Left renal cortex interstitium (tissue), 4 donors: ENCODE measurements at regions not wholly inside any gene's neighbourhood (a gene's known extent, or its start where the extent isn't known, plus 50 kb on each side); places are given as distances from the start of the nearest gene placed in this dataset.
"Not testable (repeated sequence)": the region's sequence is repeated elsewhere in the genome, so short reads cannot be mapped to it uniquely, and the experiment has no call there.

Experiments used
- DNase-seq, 4 donors: peaks; one replicate each; pipeline ENCODE4 v3.0.0-alpha.2; 2013; ENCODE audit warnings: low read depth in 4 of 4, low spot score in 2 of 4, missing footprints in 1 of 4

GRCh38 chr2:4895371-4895770 is 796.8 kb upstream of the SOX11 start:
- peak in 1 of 4 donors; percentile 32 for DNase-seq

GRCh38 chr2:4898706-4899105 is 793.5 kb upstream of the SOX11 start:
- DNase-seq, result no peak

- no peak for DNase-seq
Observed at GRCh38 chr2:4900242-4900641, 791.9 kb upstream of the SOX11 start.

DNA sequence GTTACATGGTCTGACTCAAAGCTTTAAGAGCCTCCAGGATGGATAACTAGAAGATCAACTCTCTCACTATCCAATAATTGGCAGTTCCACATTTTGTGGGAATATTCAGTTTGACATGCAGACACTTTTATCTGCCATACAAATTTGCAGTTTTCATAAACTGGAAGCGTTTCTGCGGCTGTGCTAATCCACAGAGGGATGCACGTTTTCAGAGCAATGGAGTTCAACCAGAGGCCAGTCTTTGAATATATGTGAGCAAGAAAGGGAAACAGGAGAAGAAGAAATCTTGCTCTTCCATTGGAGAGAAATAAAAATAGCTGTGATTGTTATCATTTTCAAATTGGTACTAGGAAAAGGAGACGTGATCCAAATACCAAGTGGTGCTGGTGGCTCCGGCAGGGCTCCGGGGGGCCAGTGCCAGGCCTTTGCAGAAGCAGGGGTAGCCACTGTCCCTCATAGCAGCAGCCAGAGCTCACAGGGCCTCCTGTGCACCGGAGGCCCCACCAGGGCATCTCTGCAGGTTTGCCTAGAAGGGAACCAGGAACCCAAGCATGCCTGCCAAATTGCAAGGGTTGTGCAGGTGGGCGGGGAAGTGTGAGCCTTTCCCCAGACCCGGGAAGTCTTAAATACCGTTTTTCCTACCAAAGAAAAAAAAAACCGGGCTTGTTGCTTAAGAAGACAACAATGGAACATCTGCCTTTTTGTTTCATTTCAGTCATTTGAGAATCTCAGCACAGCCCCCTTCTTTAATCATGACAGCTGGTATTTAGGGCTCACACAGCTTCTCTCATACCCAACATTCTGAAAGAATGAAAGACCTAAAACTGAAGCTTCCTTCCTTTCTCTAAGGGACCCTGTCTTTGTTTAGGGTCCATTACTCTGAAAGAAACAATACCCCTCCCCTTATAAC is 791.1 kb upstream of the SOX11 start:
- DNase-seq, result no peak

- no peak for DNase-seq
Observed at GRCh38 chr2:4903656-4904348, 788.4 kb upstream of the SOX11 start.

DNA sequence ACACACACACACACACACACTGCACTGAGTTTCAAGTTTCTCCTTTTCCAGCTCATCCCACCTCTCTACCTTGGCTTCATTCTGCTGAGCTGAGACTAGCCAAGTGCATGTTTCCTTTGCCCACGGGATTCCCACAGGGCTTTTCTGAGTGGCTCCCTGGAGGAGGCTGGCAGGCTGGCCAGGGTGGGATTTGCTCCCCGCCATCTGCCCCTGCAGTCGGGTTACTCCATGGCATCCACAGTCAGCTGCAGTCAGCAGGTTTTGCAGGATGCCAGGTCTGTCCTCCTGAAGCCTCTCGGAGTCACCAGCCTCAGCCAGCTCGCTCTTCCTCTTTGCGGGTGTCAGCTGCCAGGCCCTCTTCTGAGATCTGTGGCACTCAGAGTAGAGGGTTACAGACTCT is 783.7 kb upstream of the SOX11 start:
- no peak for DNase-seq

GRCh38 chr2:4909346-4910009 is 782.7 kb upstream of the SOX11 start:
- no peak for DNase-seq

DNA sequence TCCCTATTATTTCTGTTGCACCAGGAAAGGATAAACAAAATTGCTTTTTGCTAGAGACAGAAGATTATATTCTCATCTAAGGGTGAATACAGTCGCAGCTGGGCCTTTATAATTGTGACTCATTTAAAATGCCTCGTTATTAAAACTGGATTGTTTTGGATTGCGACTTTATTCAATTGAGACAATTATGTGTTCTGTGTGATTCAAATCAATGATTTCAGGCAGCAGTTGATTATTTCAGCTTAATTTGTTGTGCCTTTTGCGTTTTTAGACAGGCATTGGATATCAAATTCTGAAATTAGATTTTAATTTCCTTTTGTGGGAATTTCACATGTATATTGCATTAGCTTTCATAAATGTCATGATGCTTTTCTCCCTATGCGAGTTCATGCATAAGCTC is 778.1 kb upstream of the SOX11 start:
- no peak for DNase-seq

DNA sequence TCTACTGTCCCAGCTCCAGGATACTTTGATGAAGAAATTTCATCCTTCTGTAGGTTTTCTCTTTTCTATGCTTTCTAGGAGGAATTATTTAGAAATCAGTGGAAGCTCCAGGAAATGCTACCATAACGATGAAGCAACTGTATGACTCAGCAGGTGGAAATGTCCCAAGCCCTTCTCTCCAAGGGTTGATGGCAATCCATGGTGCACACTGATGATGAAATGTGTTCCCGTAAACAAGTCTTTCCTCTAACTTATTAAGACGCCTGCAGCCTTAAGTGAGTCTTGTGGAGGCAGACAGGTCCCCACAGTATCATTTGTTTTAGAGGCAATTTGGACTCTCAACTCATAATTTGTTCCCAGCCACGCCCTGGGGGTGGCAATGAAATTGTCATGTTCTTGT is 777.6 kb upstream of the SOX11 start:
- DNase-seq, result no peak

DNA sequence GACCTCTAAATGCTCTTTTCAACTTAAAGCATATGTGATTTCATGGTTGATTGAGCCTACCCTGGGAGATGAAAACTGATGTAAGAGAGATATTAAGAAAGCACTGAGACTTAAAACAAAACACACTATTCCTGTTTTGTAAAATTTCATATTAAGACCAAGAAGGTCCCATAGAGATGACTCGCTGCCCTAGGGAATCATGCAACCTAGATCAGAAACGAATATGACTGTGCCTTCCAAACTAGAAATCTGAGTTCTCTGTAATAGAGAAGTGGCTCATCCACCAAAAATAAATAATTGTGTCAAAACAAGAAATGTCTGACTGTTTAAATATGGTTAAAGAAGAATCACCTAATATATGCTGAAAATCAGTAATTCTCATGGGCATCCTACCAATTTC is 776.8 kb upstream of the SOX11 start:
- DNase-seq, result no peak

GRCh38 chr2:4916094-4916493 is 776.1 kb upstream of the SOX11 start:
- DNase-seq, result no peak

DNA sequence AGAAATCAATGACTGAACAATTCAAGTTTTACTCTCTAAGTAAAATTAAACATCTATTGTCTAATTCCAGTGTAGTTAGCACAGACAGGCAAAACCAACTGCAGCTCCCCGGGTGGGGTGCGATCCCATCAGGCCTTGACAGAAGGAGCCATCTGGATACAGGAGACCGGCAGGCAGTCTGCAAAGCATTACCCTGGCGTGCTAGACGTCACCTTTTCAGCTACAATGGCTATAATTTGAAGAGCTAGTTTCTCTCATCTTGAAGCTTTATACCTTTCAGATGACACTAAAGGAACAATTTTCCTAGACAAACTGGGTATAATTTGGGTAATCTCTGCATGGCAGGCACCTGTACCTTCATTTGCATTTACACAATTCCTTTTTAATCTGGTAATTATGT is 761.5 kb upstream of the SOX11 start:
- DNase-seq, result no peak

GRCh38 chr2:4931721-4932365 is 760.3 kb upstream of the SOX11 start:
- DNase-seq, result no peak

DNA sequence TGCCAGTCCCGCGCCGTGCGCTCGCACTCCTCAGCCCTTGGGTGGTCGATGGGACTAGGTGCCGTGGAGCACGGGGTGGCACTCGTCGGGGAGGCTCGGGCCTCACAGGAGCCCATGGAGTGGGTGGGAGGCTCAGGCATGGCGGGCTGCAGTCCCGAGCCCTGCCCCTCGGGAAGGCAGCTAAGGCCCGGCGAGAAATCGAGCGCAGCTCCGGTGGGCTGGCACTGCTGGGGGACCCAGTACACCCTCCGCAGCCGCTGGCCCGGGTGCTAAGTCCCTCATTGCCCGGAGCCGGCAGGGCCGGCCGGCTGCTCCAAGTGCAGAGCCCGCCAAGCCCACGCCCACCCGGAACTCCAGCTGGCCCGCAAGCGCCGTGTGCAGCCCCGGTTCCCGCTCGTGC is 756.9 kb upstream of the SOX11 start:
- DNase-seq, result not testable (repeated sequence)

- DNase-seq, result peak in 2 of 4 donors; percentile 14 to 15
Observed at GRCh38 chr2:4937550-4937949, 754.6 kb upstream of the SOX11 start.

DNA sequence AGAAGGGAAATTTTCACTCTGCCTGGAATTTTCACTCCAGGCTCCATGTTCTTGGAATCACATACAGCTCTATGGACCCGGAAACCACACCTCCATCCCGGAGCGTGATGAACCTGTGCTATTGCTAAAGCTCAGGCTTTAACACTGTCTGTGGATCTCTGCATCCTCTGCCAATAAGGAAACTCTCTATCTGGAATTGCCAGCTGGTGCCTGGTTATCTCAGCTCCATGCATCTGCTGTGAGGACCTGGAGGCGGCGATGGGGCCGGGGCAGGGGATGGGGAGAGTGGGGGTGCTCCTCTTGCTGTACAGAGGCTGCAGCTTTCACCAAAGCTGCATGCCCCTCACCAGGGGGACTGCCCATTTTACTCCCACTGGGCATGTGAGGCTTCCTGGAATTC is 754.0 kb upstream of the SOX11 start:
- DNase-seq, result no peak

GRCh38 chr2:4942441-4942840 is 749.7 kb upstream of the SOX11 start:
- DNase-seq, result no peak

DNA sequence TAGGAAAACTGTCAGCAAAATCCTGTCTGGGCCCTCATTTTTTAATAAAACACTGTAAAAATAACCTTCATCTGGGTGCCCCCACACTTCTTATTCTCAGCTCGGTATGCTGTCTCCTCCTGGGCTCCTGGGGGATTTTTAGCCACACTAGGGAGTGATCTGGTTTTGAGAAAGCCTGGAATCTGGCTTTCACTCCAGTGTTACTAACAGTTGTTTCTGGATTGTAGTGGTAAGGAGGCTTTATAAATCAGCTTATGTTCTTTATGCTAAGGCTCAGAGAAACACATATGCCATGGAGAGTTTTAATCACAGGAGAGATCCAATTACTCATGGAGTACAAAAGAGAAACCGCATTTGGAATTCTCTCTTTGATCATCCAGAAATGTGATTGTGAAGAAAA is 744.3 kb upstream of the SOX11 start:
- DNase-seq, result no peak

GRCh38 chr2:4951368-4951767 is 740.8 kb upstream of the SOX11 start:
- no peak for DNase-seq

DNA sequence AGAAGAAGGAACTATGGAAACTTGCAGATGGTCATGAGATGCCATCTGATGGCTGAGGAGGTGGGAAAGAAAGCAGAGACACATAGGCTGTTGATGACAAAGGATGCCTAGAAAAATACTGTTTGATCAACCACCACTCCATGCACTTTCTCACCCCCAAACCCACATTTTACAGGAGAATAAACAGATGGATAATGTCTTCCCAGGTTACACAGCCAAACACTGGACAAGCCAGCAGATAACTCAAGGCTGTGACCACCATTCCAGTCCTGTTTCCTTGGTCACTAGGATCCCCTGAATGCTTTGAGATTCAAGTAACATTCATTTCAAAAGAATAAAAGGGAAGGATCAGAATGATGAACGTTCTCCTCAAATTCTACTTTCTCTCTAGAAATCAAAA is 733.0 kb upstream of the SOX11 start:
- DNase-seq, result no peak

- no peak for DNase-seq
Observed at GRCh38 chr2:4962419-4962818, 729.8 kb upstream of the SOX11 start.
